ENCODE measurements at regions not wholly inside any gene's neighbourhood (a gene's known extent, or its start where the extent isn't known, plus 50 kb on each side); places are given as distances from the start of the nearest gene placed in this dataset.

DNA sequence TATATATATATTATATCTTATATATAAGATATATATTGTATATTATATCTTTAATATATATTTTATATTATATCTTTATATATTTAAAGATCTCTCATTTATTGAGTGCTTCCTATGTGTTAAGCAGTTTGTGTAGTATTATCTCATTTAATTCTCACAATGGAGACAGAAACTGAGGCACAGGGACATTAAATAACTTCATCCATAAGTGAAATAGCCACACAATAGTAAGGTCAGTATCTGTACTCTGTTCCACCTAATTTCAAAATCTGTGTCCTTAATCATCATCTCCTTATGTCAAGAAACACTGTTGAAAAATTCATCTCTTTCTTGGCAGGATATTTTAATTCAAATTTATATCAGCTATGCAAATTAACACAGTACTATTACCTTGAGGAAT lies 52.8 kb upstream of the CD302 start:
- Histone ChIP-seq H3K36me3 (peaks cover 55% of the 10 kb centered on the region), H3K27ac (no peak overlapping the region), H3K9me3 (no peaks in the 10 kb centered on the region), H3K4me1 (ENCODE audit: control insufficient read depth in 1 of 2, insufficient read depth in 1 of 2, low read depth in 1 of 2, low read length in 1 of 2) (peaks cover 17 to 18% of the 10 kb centered on the region in 2 experiments), H3K27me3 (no peaks in the 10 kb centered on the region), H3K4me3 (ENCODE audit: low read depth in 1 of 2, low read length in 1 of 2) (no peak overlapping the region)
- TF ChIP-seq, protein P1, sequence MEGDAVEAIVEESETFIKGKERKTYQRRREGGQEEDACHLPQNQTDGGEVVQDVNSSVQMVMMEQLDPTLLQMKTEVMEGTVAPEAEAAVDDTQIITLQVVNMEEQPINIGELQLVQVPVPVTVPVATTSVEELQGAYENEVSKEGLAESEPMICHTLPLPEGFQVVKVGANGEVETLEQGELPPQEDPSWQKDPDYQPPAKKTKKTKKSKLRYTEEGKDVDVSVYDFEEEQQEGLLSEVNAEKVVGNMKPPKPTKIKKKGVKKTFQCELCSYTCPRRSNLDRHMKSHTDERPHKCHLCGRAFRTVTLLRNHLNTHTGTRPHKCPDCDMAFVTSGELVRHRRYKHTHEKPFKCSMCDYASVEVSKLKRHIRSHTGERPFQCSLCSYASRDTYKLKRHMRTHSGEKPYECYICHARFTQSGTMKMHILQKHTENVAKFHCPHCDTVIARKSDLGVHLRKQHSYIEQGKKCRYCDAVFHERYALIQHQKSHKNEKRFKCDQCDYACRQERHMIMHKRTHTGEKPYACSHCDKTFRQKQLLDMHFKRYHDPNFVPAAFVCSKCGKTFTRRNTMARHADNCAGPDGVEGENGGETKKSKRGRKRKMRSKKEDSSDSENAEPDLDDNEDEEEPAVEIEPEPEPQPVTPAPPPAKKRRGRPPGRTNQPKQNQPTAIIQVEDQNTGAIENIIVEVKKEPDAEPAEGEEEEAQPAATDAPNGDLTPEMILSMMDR (IDR thresholded peaks at IDR 0.05) = no peak

DNA sequence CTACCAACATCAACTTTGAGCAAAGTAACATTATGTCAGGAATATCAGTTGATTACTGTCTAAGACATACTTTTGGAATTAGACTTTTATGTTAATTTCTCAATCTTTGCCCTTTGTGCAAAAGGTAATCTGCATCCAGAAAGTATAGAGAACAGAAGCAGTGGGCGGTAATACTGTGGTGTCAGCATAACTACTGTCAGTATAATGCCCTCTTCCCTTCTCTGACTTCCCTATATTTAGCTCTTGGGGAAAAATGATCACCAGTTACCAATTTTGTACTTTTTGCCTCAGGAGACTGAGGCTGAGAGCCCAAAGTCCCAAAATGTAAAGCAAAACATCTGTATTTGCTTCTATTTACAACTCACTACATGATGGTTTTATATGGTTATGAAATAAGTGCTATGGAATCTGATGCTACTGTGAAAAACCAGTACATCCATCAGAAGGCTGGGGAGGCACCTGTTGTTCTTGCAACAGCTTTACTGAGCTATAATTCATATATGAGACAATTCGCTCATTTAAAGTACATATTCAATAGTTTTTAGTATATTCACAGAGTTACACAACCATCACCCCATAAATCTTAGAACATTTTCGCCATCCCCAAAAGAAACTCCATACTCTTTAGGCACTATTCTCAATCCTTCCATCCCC lies 51.3 kb upstream of the CD302 start:
- TF ChIP-seq, protein P1 (IDR thresholded peaks at IDR 0.05) = no peak
- H3K27me3 ChIP-seq = no peaks in the 10 kb centered on the region
- peak overlapping the region; percentile 26 for H3K27ac ChIP-seq
- peaks cover 2 to 3% of the 10 kb centered on the region in 2 experiments for H3K4me1 ChIP-seq (ENCODE audit: control insufficient read depth in 1 of 2, insufficient read depth in 1 of 2, low read depth in 1 of 2, low read length in 1 of 2)
- H3K4me3 ChIP-seq (ENCODE audit: low read depth in 1 of 2, low read length in 1 of 2) = no peak overlapping the region
- peaks cover 55% of the 10 kb centered on the region for H3K36me3 ChIP-seq
- no peaks in the 10 kb centered on the region for H3K9me3 ChIP-seq

All from neutrophil (primary cell).